CD14-positive monocyte (primary cell): ENCODE measurements at regions not wholly inside any gene's neighbourhood (a gene's known extent, or its start where the extent isn't known, plus 50 kb on each side); places are given as distances from the start of the nearest gene placed in this dataset.

Experiments
- DNase-seq, 3 donors: peaks; one replicate each; pipeline ENCODE4 v3.0.0-alpha.2; 2011 to 2022
- H2AFZ ChIP-seq: 2 replicates; pipeline ENCODE4 v1.6.0; 2012; ENCODE audit warnings: mild to moderate bottlenecking, low read depth, low read length, inconsistent platforms; ENCODE audit not compliant: insufficient read depth, poor library complexity, severe bottlenecking
- H3K27ac ChIP-seq, 2 donors: 1 replicate in 1 of 2; 2 replicates in 1 of 2; pipeline ENCODE4 v1.5.1; 2012 to 2013; ENCODE audit warnings: low read length in 2 of 2, control low read depth in 1 of 2, inconsistent platforms in 1 of 2, low read depth in 1 of 2, mild to moderate bottlenecking in 1 of 2
- H3K27me3 ChIP-seq, 2 donors: one replicate each; pipeline versions ENCODE4 v1.6.0 to v1.6.1; 2011 to 2013; ENCODE audit warnings: low read length in 2 of 2; ENCODE audit not compliant: control insufficient read depth in 2 of 2, insufficient read depth in 2 of 2
- H3K36me3 ChIP-seq, 2 donors: replicated peaks in 1 of 2; 1 replicate in 1 of 2; 2 replicates in 1 of 2; pipeline versions ENCODE4 v1.5.1 to v1.6.1; 2012 to 2013; ENCODE audit warnings: low read length in 2 of 2, control low read depth in 1 of 2, inconsistent platforms in 1 of 2, mild to moderate bottlenecking in 1 of 2; ENCODE audit not compliant: insufficient read depth in 2 of 2, control insufficient read depth in 1 of 2
- H3K4me1 ChIP-seq, 2 donors: 1 replicate in 1 of 2; 2 replicates in 1 of 2; pipeline versions ENCODE4 v1.5.1 to v1.6.1; 2012 to 2013; ENCODE audit warnings: low read length in 2 of 2, control low read depth in 1 of 2, inconsistent platforms in 1 of 2, mild to moderate bottlenecking in 1 of 2, moderate library complexity in 1 of 2; ENCODE audit not compliant: insufficient read depth in 2 of 2, control insufficient read depth in 1 of 2
- H3K4me2 ChIP-seq: replicated peaks from 2 replicates; pipeline ENCODE3; 2012; ENCODE audit warnings: low read length, moderate library complexity, mild to moderate bottlenecking; ENCODE audit not compliant: poor library complexity, severe bottlenecking; ENCODE audit errors: extremely low read depth
- H3K4me3 ChIP-seq, 3 experiments: fragments of 200-600 bp in 1 of 3; sonication (generic) in 1 of 3; replicated peaks in 1 of 3; 1 replicate in 2 of 3; 2 replicates in 1 of 3; pipeline ENCODE4 v1.5.1; 2011 to 2013; ENCODE audit warnings: low read length in 3 of 3, mild to moderate bottlenecking in 3 of 3, control low read depth in 2 of 3, low read depth in 2 of 3, inconsistent platforms in 1 of 3, moderate library complexity in 1 of 3
- H3K79me2 ChIP-seq: 2 replicates; pipeline ENCODE4 v1.6.0; 2012; ENCODE audit warnings: mild to moderate bottlenecking, control low read depth, inconsistent platforms, low read length, moderate library complexity; ENCODE audit not compliant: insufficient read depth
- H3K9ac ChIP-seq: 2 replicates; pipeline ENCODE4 v1.6.0; 2017; ENCODE audit warnings: low read length, mild to moderate bottlenecking; ENCODE audit not compliant: insufficient read depth, poor library complexity, severe bottlenecking
- H3K9me3 ChIP-seq, 2 donors: replicated peaks in 1 of 2; 1 replicate in 1 of 2; 2 replicates in 1 of 2; pipeline versions ENCODE4 v1.5.1 to v1.6.1; 2012 to 2013; ENCODE audit warnings: low read length in 2 of 2, control low read depth in 1 of 2; ENCODE audit not compliant: control insufficient read depth in 1 of 2, insufficient read depth in 1 of 2
- H4K20me1 ChIP-seq: 2 replicates; pipeline ENCODE4 v1.6.0; 2012; ENCODE audit warnings: mild to moderate bottlenecking, low read length, control low read depth, moderate library complexity; ENCODE audit not compliant: insufficient read depth
- H3K27ac Mint-ChIP-seq, 7 donors: one replicate each; pipeline ENCODE4 v1.8.0; 2020; ENCODE audit warnings: mild to moderate bottlenecking in 7 of 7, mixed read lengths in 7 of 7, moderate library complexity in 6 of 7, inconsistent platforms in 2 of 7
- H3K27me3 Mint-ChIP-seq, 3 donors: one replicate each; pipeline ENCODE4 v1.8.0; 2021 to 2022; ENCODE audit warnings: low read depth in 3 of 3, mild to moderate bottlenecking in 3 of 3, mixed read lengths in 3 of 3, moderate library complexity in 3 of 3, inconsistent platforms in 1 of 3
- H3K36me3 Mint-ChIP-seq, 2 donors: one replicate each; pipeline ENCODE4 v1.8.0; 2020; ENCODE audit warnings: mixed read lengths in 2 of 2, inconsistent platforms in 1 of 2, mild to moderate bottlenecking in 1 of 2
- H3K4me1 Mint-ChIP-seq: one replicate; pipeline ENCODE4 v1.8.0; 2020; ENCODE audit warnings: mild to moderate bottlenecking, mixed read lengths
- H3K4me3 Mint-ChIP-seq, 2 donors: one replicate each; pipeline ENCODE4 v1.8.0; 2020; ENCODE audit warnings: mild to moderate bottlenecking in 2 of 2, mixed read lengths in 2 of 2, moderate library complexity in 1 of 2
- H3K9me3 Mint-ChIP-seq, 7 donors: one replicate each; pipeline ENCODE4 v1.8.0; 2020 to 2022; ENCODE audit warnings: mixed read lengths in 7 of 7, mild to moderate bottlenecking in 6 of 7, moderate library complexity in 6 of 7, inconsistent platforms in 2 of 7
- WGBS: methylation state at CpG from one replicate; pipeline ENCODE4 v1.1.5; 2013; ENCODE audit warnings: missing lambda C conversion rate; ENCODE audit not compliant: insufficient coverage; 5-methylcytosine and 5-hydroxymethylcytosine counted together
- intact Hi-C, 2 donors: fragments of 100-400 bp; cut with micrococcal nuclease; formaldehyde crosslinking; loops; one replicate each; pipeline versions ENCODE4 v1.15.0 to v1.15.1; 2023
- TF ChIP-seq, protein P1 (sequence below): fragments of 200-600 bp; IDR thresholded peaks from one replicate; pipeline ENCODE4 v1.8.0; 2022; ENCODE audit warnings: antibody characterized with exemption, mild to moderate bottlenecking

DNA sequence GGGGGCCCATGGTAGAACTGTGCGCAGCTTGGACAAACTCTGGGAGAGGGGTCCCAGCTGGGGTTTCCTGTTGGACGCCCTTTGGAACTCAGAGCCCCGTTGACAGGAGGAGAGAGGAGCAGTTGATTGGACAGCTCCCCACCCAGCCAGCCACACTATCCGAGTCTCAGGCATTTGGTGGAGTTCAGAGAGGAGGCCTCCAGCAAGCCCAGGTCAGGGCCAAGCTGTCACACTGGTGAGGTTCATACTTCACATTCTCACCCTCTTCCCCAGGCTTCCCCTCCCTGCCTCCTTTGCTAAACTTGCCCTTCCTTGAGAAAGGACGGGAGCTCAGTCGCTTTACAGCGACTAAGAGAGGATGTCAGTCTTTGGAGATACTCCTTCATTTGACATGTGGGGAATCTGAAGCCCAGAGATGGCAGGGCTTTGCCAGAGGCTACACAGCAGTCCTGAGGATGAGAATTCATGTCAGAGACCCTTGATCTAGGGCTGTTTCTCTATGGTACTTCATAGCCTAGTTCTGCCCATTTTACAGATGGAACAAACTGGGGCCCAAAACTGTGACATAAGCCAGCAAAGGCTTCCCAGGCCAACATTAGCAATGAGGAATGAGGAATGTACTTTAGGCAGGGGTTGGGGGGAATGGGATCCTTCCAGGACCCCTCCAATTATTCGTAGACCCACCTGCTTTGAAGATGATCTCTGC, 142.2 kb downstream of the SMAD6 start:
- Histone ChIP-seq H2AFZ (no peak overlapping the region), H3K4me3 (no peak overlapping the region), H3K27me3 (no peaks in the 10 kb centered on the region), H4K20me1 (no peaks in the 10 kb centered on the region), H3K27ac (no peak overlapping the region), H3K9me3 (no peaks in the 10 kb centered on the region), H3K4me1 (peaks cover 33 to 39% of the 10 kb centered on the region in 2 donors), H3K4me2 (no peak overlapping the region), H3K36me3 (peaks cover 0 to 13% of the 10 kb centered on the region in 2 donors), H3K9ac (no peak overlapping the region), H3K79me2 (no peaks in the 10 kb centered on the region)
- intact Hi-C loops, result loop anchor here in 1 of 2 donors (5.0 kb wide), 1 partner anchor 142 kb away; the partner anchor contains the start of gene SMAD6
- TF ChIP-seq, protein P1, sequence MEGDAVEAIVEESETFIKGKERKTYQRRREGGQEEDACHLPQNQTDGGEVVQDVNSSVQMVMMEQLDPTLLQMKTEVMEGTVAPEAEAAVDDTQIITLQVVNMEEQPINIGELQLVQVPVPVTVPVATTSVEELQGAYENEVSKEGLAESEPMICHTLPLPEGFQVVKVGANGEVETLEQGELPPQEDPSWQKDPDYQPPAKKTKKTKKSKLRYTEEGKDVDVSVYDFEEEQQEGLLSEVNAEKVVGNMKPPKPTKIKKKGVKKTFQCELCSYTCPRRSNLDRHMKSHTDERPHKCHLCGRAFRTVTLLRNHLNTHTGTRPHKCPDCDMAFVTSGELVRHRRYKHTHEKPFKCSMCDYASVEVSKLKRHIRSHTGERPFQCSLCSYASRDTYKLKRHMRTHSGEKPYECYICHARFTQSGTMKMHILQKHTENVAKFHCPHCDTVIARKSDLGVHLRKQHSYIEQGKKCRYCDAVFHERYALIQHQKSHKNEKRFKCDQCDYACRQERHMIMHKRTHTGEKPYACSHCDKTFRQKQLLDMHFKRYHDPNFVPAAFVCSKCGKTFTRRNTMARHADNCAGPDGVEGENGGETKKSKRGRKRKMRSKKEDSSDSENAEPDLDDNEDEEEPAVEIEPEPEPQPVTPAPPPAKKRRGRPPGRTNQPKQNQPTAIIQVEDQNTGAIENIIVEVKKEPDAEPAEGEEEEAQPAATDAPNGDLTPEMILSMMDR, result no peak
- peaks cover 2 to 9% (median 9%) of the 10 kb centered on the region in 3 donors for H3K27me3 Mint-ChIP-seq
- peaks cover 39% of the 10 kb centered on the region for H3K4me1 Mint-ChIP-seq
- no peak for DNase-seq
- H3K4me3 Mint-ChIP-seq, result peak overlapping the region in 1 of 2 donors; percentile 39
- H3K27ac Mint-ChIP-seq, result no peak overlapping the region
- peaks cover 0 to 2% (median 0%) of the 10 kb centered on the region in 7 donors for H3K9me3 Mint-ChIP-seq
- H3K36me3 Mint-ChIP-seq, result peaks cover 25 to 34% of the 10 kb centered on the region in 2 donors
- 100% methylated on average over 3 of the region's 8 CpGs for WGBS

DNA sequence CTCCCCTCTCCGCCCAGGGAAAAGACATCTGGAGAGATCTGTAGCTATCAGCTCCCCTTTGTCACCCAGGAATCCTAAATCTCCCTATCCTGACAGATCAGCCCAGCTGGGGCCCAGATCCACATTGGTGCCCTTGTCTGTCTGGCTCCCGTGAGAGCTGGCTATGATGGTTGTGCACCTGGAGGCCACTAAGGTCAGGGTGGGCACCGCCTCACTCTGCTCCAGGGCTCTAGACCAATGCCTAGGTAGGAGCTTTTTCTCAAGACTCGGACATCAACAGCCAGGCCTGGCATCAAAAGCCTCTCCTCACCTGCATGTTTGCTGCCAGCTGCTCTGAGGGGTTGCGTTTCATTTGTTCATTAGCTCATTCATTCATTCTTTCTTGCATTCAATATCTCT, 142.7 kb downstream of the SMAD6 start:
- Histone ChIP-seq H4K20me1 (no peaks in the 10 kb centered on the region), H2AFZ (no peak overlapping the region), H3K4me2 (no peak overlapping the region), H3K4me3 (no peak overlapping the region), H3K79me2 (no peaks in the 10 kb centered on the region), H3K9me3 (no peaks in the 10 kb centered on the region), H3K36me3 (peaks cover 0 to 13% of the 10 kb centered on the region in 2 donors), H3K9ac (no peak overlapping the region), H3K27me3 (no peaks in the 10 kb centered on the region), H3K27ac (no peak overlapping the region), H3K4me1 (peaks cover 33 to 36% of the 10 kb centered on the region in 2 donors)
- TF ChIP-seq, protein P1, result no peak
- H3K4me1 Mint-ChIP-seq, result peaks cover 34% of the 10 kb centered on the region
- intact Hi-C loops, result loop anchor here in 1 of 2 donors (5.0 kb wide), 1 partner anchor 142 kb away; the partner anchor contains the start of gene SMAD6
- peaks cover 0 to 2% (median 0%) of the 10 kb centered on the region in 7 donors for H3K9me3 Mint-ChIP-seq
- WGBS, result 100% methylated on average over 3 of the region's 5 CpGs
- peaks cover 2 to 9% (median 9%) of the 10 kb centered on the region in 3 donors for H3K27me3 Mint-ChIP-seq
- H3K36me3 Mint-ChIP-seq, result peaks cover 25 to 36% of the 10 kb centered on the region in 2 donors
- no peak overlapping the region for H3K4me3 Mint-ChIP-seq
- DNase-seq, result no peak
- H3K27ac Mint-ChIP-seq, result no peak overlapping the region
